CD4-positive, alpha-beta T cell treated with Interleukin-10 for 1 hour (primary cell): ENCODE measurements at regions not wholly inside any gene's neighbourhood (a gene's known extent, or its start where the extent isn't known, plus 50 kb on each side); places are given as distances from the start of the nearest gene placed in this dataset.
"Not testable (repeated sequence)": the region's sequence is repeated elsewhere in the genome, so short reads cannot be mapped to it uniquely, and the experiment has no call there.

ENCODE experiments used
- DNase-seq: peaks from one replicate; pipeline ENCODE4 v3.0.0-alpha.2; 2020

DNA sequence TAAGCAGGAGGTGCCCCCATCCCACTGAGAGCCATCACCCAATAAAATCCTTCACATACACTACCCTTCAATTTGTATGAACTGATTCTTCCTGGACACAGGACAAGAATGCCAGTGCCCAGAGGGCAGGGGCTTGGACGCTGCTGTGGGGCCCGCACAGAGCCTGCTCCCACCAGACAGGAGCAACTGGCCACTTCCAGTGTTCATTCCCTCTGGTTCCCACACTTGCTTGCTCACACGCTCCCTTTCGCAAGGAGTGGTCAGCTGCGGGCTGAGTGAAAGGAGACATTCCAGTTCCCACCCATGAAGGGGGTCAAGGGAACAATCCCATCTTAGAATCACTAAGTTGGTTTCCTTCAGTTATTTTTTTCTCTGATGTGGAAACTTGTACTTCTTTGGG lies 314.5 kb upstream of the ACO1 start:
- no peak for DNase-seq

DNA sequence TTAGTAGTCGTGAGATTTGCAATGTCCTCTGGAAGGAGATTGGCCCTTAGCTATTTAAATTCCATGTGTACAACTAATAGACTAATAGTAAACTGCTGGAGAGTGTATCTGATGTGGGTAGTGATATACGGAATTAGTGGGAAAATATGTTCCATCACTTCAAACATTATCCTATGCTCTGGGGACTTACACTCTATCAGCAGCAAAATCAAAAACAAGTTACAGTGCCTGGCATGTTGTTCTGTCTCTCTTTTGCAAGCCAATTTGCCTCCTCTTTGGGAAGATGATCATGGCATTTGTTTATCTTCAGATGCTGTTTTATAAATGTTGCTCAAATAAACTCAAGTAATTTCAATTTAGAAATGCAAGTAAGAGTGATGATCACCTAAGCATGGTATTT lies 311.9 kb upstream of the ACO1 start:
- DNase-seq = no peak

DNA sequence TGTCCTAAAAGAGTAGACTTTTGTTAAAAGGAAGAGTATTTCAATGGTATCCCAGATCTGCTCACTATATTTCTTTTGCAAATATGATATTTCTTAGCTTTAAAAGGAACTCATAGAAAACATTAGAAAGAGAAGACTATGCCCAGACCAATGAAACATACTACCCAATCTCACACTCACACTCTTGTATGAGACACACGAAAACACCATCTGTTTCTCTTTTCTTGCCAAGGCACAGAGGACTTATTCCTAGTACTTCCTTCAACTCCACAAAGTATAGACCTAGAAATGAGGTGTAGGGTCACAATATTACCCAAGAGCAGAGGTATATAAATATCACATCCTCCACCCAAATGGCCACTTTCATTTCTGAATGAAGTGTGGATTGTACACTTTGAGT lies 292.4 kb upstream of the ACO1 start:
- no peak for DNase-seq

DNA sequence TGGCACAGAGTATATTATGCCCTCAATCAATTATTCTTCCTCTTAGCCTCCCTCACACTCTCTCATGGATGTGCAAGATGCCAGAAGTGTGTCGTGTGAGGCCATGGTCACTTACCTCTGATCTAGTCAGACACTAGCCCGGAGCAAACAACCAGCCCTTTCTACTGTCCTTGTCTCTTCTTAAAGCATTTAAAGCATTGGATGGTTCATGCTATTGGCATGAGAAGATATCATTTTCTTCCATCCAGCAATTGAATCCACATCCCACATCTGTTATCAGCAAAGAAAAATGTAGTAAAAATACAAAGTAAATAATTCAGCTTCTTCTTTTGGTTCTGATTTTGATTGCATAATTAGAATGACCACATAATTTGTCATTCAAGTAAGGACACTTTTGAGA lies 267.2 kb upstream of the ACO1 start:
- DNase-seq = no peak

DNA sequence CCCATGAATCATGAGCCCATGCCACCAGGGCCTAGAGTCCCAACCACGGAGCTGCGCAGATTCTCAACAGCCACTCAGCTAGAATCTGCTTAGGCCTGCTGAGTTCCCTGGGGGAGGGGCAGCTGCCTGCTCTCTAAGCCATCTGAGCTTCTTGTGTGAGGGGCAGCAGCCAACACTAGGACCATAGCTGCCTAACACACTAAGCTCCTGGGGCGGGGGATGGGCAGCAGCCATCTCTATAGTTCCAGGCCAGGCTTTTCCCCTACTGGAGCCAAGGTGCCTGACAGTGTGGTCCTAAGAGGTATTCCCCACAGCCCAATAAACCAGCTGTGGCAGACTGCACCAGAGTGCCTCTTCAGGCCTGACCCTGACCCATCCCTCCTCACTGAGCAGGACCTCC lies 255.9 kb upstream of the ACO1 start:
- no peak for DNase-seq

DNA sequence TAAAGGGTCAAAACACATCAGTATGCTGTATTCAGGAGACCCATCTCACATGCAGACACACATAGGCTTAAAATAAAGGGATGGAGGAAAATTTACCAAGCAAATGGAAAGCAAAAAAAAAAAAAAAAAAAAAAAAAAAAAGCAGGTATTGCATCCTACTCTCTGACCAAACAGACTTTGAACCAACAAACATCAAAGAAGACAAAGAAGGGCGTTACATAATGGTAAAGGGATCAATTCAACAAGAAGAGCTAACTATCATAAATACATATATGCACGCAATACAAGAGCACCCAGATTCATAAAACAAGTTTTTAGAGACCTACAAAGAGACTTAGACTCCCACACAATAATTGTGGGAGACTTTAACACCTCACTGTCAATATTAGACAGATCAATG lies 253.7 kb upstream of the ACO1 start:
- not testable (repeated sequence) for DNase-seq

DNA sequence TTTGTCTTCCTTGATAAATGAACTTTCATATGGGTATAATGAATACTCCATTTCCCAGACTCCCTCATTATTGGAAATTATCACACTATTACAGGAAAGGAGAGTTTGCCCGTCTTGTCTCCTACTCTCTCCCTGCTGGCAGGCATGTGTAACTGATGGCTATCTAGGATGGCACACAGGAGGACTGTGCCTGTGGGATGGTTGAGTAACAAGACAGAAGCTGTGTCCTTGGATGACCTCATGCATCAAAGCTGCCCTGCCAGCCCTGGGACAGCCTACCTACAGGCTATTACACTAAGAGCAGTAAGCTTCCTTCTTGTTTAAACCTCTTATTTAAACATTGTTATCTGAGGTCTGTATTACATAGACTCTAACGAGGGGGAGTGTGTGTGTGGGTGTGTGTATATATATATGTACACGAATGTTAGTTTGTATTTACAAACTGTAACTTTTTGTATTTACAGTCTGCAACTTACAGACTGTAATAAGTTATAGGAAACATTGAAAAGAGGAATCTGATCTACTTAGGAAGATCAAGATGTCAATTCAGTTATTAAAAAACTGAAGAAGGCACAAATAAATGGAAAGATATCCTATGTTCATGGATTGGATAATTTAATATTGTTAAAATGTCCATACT lies 247.6 kb upstream of the ACO1 start:
- DNase-seq = no peak

DNA sequence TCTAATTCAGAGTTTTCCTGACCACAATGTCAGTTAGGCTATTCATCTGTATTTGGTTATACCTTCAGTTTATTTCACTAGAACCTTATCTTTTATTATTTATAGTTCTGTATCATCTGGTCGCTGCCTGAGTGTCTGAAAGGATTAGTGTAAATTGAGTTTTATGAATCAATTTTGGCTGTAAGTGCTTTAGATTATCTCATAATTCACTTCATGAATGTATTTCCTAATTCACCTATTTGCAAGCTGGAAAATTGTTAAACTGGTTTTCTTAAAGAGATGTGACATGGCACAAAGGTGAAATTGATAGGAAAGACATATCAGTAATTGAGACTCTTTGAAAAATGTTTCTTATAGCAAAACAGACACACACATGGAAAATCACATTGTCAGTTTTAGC lies 242.4 kb upstream of the ACO1 start:
- DNase-seq = no peak

DNA sequence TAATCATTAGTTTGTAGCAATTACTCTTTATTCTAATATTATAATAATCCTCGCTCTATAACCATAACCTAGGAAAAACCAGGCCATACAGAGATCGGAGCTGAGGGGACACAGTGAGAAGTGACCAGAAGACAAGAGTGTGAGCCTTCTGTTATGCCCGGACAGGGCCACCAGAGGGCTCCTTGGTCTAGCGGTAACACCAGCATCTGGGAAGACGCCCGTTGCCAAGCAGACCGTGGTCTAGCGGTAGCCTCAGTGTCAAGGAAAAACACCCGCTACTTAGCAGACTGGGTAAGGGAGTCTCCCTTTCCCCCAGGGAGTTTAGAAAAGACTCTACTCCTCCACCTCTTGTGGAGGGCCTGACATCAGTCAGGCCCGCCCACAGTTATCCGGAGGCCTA lies 235.9 kb upstream of the ACO1 start:
- DNase-seq = not testable (repeated sequence)

DNA sequence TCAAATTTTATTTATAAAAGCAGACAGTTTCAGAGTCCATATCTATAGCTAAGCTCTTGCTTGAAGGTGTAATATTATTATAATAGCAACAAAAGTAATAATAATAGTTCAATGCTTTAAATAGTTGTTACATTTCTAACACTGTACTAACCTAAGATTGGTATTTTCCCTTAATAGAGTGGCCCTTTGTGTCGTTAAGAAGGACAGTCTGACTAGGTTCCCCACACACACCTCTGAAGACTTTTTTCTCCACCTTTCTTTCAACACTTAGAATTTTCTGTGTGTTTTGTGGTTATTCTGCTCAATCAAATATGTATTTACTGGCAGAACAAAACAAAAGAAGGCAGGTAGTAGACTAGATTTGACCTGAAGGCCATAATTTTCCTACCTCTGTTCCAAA lies 223.2 kb upstream of the ACO1 start:
- DNase-seq = no peak

DNA sequence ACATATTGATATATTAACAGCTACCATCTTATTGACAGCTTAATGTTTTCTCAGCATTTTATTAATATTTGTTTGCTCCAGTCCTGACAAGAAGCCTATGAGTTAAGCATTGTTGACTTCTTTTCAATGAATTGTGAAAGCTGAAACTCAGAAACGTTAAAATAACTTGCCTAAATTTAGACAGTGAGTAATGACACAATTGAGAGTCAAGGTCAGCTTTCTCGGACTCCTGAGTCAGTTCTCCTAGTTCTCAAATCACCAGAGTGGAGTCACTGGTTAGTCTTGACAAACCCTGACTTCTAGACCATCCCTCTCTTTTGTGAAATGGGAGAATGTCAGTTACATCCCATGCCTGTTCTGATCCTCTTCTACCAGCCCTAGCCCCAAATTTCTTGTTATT lies 222.7 kb upstream of the ACO1 start:
- DNase-seq = no peak

DNA sequence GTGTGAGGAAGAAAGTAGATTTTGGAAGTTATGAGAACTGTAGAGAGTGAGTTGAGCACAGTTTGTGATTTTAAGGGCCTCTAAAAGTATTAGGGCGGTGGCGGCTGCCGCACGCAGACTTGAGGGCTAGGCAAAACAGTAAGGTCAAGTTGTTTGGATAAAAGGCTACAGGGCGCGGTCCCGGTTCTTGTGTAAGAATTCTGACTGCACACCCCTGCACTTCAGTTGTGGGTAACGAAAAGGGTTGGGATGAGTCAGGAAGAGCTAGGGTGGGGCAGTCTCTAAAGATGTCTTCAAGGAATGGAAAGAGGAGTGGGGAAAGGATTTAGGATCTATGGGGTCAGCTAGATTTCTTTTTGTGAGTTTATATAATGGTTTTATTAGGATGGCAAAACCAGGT lies 218.1 kb upstream of the ACO1 start:
- DNase-seq = not testable (repeated sequence)

DNA sequence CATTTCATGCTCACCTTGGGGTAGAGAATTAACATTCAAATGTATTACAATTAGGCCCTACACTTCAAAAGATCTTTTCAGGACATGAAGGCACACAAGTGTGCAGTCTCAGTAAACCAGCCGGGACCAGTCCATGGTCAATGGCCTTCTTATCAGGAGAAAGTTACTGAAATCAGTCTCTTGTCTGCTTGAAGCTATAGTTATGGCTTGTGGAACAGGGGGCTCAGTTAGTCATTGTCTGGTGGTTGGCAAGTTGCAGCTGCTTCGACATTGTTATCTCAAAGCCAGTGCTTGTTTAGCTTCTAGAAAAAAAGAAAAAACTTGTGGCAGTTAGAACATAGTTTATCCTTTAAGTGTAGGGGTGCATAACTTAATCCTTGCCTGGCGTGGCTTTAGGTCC lies 213.1 kb upstream of the ACO1 start:
- no peak for DNase-seq

DNA sequence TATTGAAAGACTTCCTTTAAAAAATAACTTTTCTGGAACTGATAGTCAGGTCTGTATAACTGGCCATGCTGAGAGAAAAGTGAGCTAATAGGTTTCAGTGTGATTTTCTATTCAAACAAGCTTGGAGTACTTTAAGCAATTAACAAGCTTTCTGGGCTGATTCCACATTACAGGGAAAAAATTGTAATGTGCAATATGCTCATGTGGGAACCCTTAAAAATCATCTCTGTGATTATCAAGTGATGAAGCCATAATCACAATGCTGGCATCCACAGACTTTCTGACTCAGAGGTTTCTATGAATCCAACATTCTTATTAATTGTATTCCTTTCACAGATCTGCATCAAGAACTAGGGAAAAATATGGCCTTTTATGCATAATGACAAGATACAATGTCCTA lies 212.2 kb upstream of the ACO1 start:
- no peak for DNase-seq

DNA sequence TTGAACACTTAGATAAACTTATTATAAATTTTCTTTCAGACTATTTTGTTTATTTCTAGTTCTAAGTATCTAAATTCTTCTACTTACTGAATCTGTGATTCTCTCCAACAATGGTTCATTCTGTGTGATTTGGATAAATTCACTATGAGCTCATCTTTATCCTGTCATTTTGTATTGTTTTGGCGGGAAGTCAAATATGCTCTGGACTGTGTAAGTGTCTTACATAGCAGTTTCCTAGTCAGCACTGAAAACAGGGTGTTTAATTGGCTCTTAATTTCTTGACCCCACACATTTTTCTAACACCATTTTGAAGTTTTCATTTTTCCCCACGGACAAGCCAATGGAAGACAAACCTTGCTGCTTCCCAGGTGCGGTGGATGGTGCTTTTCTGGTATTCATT lies 207.0 kb upstream of the ACO1 start:
- no peak for DNase-seq

DNA sequence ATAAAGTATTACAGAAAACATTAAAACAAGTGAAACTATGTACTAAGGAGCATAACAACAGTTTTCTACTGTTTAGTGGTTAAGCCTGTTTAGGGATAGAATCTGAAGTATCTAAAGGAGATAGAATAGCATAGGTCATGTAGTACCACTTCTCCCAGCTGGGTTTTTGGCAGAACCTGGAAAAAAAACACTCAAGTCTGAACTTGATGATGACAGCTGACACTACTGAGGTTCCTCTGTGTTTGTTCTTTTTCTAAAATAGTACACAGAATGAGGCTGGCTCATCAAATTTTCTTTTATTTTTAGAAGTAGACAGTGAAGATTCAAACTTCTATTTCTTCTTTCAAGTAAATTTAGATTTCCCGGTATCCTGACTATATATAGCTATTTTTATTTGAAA lies 203.8 kb upstream of the ACO1 start:
- DNase-seq = no peak

DNA sequence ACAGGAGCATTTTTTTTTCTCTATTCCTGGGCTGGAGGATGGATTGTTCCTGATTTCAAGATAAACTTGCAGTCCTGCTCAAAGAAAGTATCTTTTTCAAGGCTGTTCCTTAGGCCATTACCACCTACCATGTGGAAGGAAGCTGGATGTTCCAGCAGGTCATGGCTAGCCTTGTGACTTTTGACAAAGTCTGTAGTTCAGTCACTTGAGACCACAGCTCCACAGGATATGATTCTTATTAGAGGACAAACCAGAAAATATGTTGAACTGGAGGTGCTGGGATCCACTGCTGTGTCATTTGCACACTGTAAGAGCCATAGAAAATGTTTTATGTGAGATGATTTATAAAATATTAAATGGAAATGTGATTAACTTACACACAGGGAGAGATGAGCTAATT lies 184.2 kb upstream of the ACO1 start:
- DNase-seq = no peak

DNA sequence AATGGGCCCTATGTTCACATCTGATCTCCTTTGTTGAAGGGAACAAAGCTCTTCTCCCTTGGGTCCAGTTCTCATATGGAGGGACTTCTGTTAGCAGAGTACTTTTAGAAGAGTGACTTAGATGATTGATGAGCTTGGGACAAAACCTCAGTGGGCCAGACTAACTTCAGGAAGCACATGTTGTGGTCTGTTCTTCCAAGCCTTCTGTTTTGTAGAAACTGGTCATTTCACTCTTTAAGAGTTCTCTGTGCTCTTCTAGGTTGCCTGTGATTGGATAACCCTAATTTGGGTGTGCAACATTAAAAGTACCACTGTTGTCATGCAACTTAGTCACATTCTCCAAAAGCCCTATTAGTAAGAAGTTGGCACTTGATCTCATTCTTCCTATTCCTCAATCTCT lies 183.5 kb upstream of the ACO1 start:
- no peak for DNase-seq

DNA sequence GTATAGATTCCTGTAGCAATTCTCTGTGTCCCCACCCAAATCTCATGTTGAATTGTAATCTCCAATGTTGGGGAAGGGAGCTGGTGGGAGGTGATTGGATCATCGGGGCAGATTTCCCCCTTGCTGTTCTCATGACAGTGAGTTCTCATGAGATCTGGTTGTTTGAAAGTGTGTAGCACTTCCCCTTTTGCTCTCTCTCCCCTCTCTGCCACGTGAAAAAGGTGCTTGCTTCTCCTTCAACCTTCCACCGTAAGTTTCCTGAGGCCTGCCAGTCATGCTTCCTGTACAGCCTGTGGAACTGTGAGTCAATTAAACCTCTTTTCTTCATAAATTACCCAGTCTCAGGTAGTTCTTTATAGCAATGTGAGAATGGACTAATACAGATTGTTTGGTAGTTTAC lies 175.3 kb upstream of the ACO1 start:
- DNase-seq = not testable (repeated sequence)

DNA sequence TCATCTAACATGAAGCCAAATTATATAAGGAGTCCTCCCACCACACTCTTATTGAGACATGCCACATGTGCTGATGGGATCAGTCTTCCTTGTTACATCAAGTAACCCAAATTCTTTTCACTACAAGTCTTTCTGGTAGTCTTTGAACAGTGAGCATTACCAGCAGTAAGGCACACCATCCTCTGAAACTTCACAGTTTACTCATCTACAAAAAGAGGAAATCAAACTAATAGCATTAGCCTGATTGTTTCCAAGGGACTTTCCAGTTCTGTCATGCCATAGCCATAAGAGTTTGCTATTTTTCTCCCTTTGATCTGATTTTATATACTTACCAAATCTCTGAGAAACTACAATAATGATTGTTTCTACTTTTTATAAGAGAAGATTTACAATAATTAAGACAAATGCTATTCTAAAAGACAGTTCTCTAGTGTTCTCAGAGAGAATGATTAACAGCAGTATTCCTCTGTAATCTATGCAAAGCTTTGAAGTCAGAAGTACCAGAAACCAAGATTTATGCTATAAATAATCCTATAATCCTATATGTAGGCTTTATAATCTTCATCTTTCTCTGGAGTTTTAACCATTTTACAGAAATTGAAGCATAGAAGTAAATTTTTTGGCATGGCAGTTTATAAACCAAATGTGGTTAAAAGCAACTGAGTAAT lies 166.2 kb upstream of the ACO1 start:
- no peak for DNase-seq

DNA sequence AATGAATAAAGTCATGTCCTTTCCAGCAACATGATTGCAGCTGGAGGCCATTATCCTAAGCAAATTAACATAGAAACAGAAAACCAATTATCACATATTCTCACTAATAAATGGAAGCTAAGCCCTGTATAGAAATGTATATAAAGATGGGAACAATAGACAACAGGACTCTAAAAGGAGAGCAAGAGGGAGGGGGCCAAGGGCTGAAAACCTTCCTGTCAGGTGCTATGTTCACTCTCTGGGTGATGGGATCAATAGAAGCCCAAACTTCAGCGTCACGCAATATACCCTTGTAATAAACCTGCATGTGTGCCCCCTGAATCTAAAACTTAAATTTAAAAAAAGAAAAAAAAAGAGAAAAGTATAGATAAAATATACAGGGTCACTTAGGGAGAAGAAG lies 163.7 kb upstream of the ACO1 start:
- no peak for DNase-seq

DNA sequence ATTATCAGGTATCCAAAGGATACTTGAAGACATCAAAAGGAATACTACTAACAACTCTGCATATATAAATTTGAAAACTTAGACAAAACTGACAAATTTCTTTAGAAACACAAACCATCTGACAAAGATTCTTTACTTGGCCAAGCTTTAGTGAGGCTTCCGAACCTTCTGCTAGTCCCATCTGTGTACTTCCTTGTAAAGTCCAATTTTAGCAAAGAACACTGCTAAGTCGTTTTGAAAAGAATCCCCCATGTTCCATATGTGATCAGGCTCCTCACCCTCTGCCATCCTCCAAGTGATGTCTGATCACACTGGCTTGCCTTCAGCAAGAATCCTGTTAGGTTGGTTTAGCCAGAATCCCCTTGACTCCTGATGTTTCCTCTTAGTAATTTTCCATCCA lies 150.0 kb upstream of the ACO1 start:
- DNase-seq = no peak

DNA sequence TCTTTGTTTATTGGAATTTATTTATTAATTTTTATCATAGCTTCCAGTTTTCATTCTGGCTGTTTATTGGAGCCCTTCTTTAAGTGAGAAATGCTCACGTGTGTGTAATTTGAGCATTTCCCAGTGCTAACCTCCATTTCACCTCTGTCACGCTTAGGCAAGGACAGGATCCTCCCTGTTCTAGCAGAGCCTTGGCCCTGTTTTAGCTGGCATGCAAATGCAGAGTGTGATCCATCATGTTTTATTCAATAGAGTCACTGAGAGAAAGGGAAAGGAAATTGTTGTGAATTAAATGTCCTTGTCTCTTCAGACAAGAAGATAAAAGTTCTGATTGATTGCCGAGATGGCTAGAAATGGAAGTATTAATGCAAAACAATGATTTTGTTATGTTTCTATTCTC lies 137.3 kb upstream of the ACO1 start:
- DNase-seq = no peak

DNA sequence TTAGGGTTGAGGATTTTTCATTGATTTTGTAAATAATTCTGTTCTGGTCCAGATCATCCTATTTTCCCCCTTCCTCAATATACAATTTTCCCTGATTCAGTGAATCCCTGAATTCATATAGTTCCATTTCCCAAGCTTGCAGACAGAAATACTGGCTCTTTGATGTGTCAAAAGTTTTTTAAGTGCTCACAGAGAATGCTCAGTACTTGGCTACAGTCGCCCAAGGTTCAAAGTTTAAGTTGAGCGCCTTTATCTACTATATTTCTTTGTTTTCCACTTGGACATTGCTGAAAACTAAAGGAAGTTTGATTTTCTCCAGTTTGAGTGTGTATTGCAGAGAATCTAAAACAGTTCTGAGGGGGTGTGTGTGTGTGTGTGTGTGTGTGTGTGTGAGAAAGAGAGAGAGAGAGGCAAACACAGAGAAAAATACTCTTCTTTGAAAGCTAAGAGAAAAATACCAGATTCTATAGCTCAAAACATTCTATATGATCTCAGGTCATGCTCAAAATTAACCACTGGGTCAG lies 136.2 kb upstream of the ACO1 start:
- DNase-seq = no peak

DNA sequence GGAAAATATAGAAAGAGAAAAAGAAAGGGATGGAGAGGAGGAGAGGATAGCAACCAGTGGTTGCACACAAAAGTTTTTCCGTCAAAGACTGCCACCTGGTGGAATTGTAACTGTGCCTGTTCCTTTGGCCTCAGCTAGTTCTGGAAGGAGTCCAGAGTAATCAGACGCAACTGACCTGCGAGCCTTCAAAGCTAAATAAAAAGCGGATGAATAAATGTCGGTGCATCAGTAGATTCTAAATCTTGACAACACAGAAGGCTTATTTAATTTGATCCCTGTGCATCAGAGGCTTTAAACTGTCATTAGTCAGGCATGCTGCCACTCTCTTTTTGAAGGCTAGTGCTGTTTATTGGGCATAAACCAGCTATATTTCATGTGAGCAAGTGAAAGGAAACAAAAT lies 132.9 kb upstream of the ACO1 start:
- peak; percentile 35 for DNase-seq
